NCI-H187 treated with DMSO at 0.1 percent for 48 hours (cell line): ENCODE measurements at regions not wholly inside any gene's neighbourhood (a gene's known extent, or its start where the extent isn't known, plus 50 kb on each side); places are given as distances from the start of the nearest gene placed in this dataset.
"Not testable (repeated sequence)": the region's sequence is repeated elsewhere in the genome, so short reads cannot be mapped to it uniquely, and the experiment has no call there.

ENCODE experiments used
- DNase-seq: peaks from one replicate; lab custom pipeline; 2025; lab: John Stamatoyannopoulos, UW

- DNase-seq = no peak
These were observed 522.4 kb upstream of the NAALADL2 start for GRCh38 chr3:174336784-174337183.

DNA sequence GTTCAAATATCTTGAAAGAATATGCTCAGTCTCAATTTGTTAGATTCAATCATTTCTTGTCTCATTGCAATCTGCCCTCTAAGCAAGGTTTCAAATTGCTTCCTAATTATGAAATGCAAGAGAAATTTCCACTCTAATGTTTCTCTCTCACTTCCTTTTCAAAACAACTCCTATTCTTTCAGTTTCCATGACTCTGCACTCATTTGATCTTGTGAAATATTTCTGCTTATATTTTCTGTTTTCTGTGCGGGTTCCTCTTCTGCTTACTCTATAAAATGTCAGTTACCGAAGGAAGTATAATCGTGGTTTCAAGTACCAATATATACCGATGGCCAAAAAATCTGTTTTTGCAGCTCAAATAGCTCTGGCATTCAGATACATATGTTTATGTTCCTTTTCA lies 521.9 kb upstream of the NAALADL2 start:
- DNase-seq = no peak

- DNase-seq = no peak
These were observed 518.2 kb upstream of the NAALADL2 start for GRCh38 chr3:174340624-174341587.

GRCh38 chr3:174342171-174342570 lies 517.0 kb upstream of the NAALADL2 start:
- DNase-seq = no peak

- DNase-seq = no peak
These were observed 516.1 kb upstream of the NAALADL2 start for GRCh38 chr3:174342941-174343501.

DNA sequence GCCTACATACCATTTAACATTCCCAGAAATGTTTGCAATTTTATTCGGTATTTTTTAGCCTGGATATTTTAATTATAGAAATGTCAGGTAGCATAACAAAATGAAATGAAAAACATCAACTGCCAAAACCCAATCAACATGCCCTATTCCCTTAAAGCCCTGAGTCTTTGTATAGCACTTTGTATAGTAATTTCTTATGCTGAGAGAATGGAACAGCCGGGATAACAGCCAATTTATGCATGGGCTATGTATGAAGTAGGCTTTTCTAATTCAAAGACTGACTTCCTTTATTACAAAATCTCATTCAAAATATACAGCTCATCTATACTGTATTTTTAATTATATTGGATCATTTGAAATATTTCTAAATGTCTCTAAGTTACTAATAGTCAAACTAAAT lies 513.0 kb upstream of the NAALADL2 start:
- DNase-seq = no peak

DNA sequence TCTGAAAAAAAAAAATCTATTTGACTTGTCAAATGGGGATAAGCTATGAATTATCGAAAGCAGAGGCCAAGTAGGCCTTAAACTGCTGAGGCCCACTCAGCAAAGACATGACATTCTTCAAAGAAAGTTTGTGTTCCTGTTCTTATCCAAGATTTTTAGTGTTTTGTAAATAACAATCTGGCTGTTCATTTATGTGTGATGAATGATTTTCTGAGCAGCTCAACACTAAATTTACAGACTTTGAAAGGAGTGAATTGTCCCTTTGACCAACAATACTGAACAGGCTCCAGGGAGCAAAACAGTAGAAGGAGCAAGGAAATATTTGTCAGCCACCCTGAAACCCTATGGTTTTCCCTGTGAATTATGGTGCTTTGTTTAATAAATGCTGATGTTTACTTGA lies 512.6 kb upstream of the NAALADL2 start:
- no peak for DNase-seq

DNA sequence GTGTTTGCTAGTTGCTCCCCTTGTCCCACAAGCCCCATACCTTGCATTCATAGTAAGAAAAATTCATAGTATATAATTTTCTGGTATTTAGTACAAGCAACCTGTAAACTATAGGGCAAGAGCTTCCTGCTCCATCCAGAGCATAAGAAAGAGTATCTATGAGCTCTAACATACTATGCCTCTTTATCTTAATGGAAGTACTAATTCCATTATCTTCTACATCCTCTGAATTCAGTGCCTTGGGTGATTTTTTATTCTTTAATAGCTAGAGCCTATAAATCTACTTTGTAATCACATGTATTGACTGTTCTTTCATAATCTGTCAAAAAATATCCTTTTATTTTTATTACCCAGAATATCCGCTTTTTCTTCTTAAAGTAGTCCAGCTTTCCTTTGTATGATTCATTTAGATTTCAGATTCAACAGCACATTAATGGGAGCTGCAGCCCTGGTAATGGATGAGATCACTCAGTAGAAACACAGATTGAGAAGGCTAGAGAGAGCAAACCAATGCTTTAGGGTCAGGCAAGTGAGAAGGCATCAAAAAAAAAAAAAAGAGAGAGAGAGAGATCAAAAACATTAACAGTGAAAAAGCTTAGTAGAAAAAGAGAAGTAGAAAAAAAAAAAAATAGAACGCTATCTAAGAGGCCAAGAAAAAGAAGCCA lies 511.5 kb upstream of the NAALADL2 start:
- DNase-seq = no peak

- no peak for DNase-seq
These were observed 506.9 kb upstream of the NAALADL2 start for GRCh38 chr3:174352227-174352626.

DNA sequence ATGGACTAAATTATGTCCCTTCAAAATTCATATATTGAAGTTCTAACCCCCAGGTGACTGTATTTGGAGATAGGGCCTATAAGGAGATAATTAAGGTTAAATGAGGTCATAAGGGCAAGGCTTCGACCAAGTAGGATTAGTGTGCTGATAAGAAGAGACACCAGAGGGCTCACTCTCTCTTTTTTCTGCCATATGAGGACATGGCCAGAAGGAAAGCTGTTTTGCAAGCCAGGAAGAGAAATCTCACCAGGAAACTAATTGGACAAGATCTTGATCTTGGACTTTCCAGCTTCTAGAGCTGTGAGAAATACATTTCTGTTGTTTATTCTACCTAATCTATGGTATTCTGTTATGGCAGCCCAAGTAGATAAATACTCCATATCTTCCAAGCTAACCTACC lies 503.6 kb upstream of the NAALADL2 start:
- DNase-seq = no peak

- no peak for DNase-seq
These were observed 502.5 kb upstream of the NAALADL2 start for GRCh38 chr3:174356596-174356995.

DNA sequence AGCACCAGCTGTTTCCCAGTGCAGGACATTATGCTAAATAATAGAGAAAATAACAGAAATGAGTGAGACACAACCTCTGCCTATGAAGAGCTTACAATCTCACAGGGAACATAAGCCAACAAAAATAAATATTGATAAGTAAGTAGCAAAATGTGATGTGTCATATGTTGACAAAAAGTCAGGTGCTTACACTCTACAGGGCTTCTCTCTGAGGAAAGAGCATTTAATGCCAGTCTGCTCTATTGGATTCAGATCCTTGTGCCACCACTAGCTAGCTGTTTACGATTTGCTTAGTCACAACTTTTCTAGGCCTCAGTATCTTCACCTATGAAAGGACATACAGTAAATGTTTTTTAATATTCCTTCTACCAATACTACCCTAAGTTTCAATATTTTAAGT lies 500.9 kb upstream of the NAALADL2 start:
- no peak for DNase-seq

GRCh38 chr3:174362556-174362955 lies 496.6 kb upstream of the NAALADL2 start:
- DNase-seq = no peak

GRCh38 chr3:174363256-174363655 lies 495.9 kb upstream of the NAALADL2 start:
- DNase-seq = no peak

- DNase-seq = no peak
These were observed 493.3 kb upstream of the NAALADL2 start for GRCh38 chr3:174365796-174366195.

DNA sequence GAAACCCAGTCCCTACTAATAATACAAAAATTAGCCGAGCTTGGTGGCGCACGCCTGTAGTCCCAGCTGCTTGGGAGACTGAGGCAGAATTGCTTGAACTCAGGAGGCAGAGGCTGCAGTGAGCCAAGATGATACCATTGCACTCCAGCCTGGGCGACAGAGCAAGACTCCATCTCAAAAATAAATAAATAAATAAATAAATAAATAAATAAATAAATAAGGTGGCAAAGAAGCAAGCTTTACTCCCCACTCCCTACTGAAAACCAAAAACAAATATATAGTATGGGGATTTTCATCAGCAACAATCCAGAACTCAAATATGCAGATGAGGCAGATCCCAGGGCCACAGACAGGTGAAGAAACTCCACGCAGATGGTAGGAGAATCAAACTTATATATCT lies 492.2 kb upstream of the NAALADL2 start:
- not testable (repeated sequence) for DNase-seq

DNA sequence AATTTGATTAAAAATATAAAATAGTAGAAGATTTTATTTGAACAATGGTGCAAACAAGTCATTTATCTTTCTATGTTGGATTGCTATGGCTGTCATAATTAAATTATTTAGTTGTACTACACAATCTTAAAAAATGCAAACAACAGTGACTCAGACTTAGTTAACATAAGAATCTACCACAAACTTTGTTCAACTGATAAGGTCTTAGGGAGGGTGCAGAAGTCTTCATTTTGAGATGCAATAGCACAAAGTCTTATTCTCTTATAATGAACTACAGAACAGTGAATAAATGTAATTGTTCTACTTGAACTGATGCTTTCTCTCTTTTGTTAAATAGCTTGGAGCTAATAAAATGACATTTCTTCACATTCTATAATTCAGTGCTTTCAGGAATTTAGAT lies 482.8 kb upstream of the NAALADL2 start:
- DNase-seq = no peak

GRCh38 chr3:174377096-174377495 lies 482.0 kb upstream of the NAALADL2 start:
- DNase-seq = no peak

GRCh38 chr3:174377684-174378083 lies 481.4 kb upstream of the NAALADL2 start:
- DNase-seq = no peak

- no peak for DNase-seq
These were observed 476.3 kb upstream of the NAALADL2 start for GRCh38 chr3:174382878-174383277.

GRCh38 chr3:174387736-174388135 lies 471.4 kb upstream of the NAALADL2 start:
- DNase-seq = no peak

- no peak for DNase-seq
These were observed 461.3 kb upstream of the NAALADL2 start for GRCh38 chr3:174397848-174398247.

GRCh38 chr3:174398761-174399160 lies 460.4 kb upstream of the NAALADL2 start:
- DNase-seq = no peak
